Endothelial cell of umbilical vein (primary cell): ENCODE measurements at regions not wholly inside any gene's neighbourhood (a gene's known extent, or its start where the extent isn't known, plus 50 kb on each side); places are given as distances from the start of the nearest gene placed in this dataset.

Experiments used
- BruUV-seq: library from RNA; stranded (reverse); fragments of 400-500 nt; replicated peaks from 2 replicates; lab custom pipeline; 2021; lab: Mats Ljungman, UMichigan
- CTCF ChIA-PET: fragments of 300-600, 350-600 bp; sonication (Branson Sonifier 250); formaldehyde crosslinking; loops from one replicate; lab custom pipeline; 2021; ENCODE audit warnings: antibody characterized with exemption, inconsistent platforms; lab: Charles Lee
- POLR2A ChIA-PET: fragments of 300-600, 350-600 bp; sonication (Branson Sonifier 250); formaldehyde crosslinking; loops from one replicate; lab custom pipeline; 2021; ENCODE audit warnings: antibody characterized with exemption, inconsistent platforms; lab: Charles Lee
- DNase-seq: peaks from one replicate; pipeline ENCODE4 v3.0.0-alpha.2; 2011; ENCODE audit warnings: low read depth, low spot score
- FAIRE-seq: peaks from 2 replicates; lab custom pipeline; 2011; peaks lifted over from hg19 to GRCh38; lab: Jason Lieb, UNC
- H2AFZ ChIP-seq: 2 replicates; pipeline ENCODE4 v1.6.0; 2012; ENCODE audit warnings: low read depth, low read length, control low read depth, inconsistent platforms
- H3K27ac ChIP-seq: 2 replicates; pipeline ENCODE4 v1.5.1; 2011; ENCODE audit warnings: low read depth, mild to moderate bottlenecking, control low read depth, low read length, moderate library complexity; ENCODE audit not compliant: insufficient read depth
- H3K27me3 ChIP-seq, 2 experiments: 2 replicates each; pipeline versions ENCODE4 v1.6.0 to v1.6.1; 2011; ENCODE audit warnings: low read length in 2 of 2, mixed read lengths in 1 of 2; ENCODE audit not compliant: control insufficient read depth in 2 of 2, insufficient read depth in 2 of 2
- H3K36me3 ChIP-seq, 2 experiments: 2 replicates in 1 of 2; 3 replicates in 1 of 2; pipeline ENCODE4 v1.5.1; 2011; ENCODE audit warnings: low read length in 2 of 2, mild to moderate bottlenecking in 1 of 2, moderate library complexity in 1 of 2; ENCODE audit not compliant: control insufficient read depth in 2 of 2, insufficient read depth in 2 of 2; ENCODE audit errors: extremely low read depth in 1 of 2
- H3K4me1 ChIP-seq: 3 replicates; pipeline ENCODE4 v1.5.1; 2011; ENCODE audit warnings: mild to moderate bottlenecking, low read length; ENCODE audit not compliant: control insufficient read depth, insufficient read depth; ENCODE audit errors: extremely low read depth
- H3K4me2 ChIP-seq: 2 replicates; pipeline ENCODE4 v1.6.1; 2011; ENCODE audit warnings: low read length, control low read depth, mixed read lengths; ENCODE audit not compliant: insufficient read depth
- H3K4me3 ChIP-seq, 3 experiments: fragments of 200-600 bp in 1 of 3; sonication (generic), shearing (Covaris generic) in 1 of 3; replicated peaks in 1 of 3; 2 replicates each; pipeline ENCODE4 v1.5.1; 2011 to 2016; ENCODE audit warnings: control low read depth in 3 of 3, low read length in 3 of 3, mild to moderate bottlenecking in 2 of 3, inconsistent platforms in 1 of 3, low read depth in 1 of 3, moderate library complexity in 1 of 3; ENCODE audit not compliant: insufficient read depth in 1 of 3
- H3K79me2 ChIP-seq: 2 replicates; pipeline ENCODE4 v1.6.0; 2012; ENCODE audit warnings: low read length, inconsistent platforms; ENCODE audit not compliant: control insufficient read depth, insufficient read depth
- H3K9ac ChIP-seq: replicated peaks from 2 replicates; pipeline ENCODE3; 2011; ENCODE audit warnings: low read length, control low read depth; ENCODE audit not compliant: insufficient read depth; ENCODE audit errors: extremely low read depth
- H3K9me1 ChIP-seq: replicated peaks from 3 replicates; pipeline ENCODE4 v1.6.0; 2011; ENCODE audit warnings: mild to moderate bottlenecking, low read length; ENCODE audit not compliant: control insufficient read depth, insufficient read depth; ENCODE audit errors: extremely low read depth
- H3K9me3 ChIP-seq: replicated peaks from 2 replicates; pipeline ENCODE4 v1.5.1; 2012; ENCODE audit warnings: low read length, inconsistent platforms; ENCODE audit not compliant: control insufficient read depth, insufficient read depth
- H4K20me1 ChIP-seq: replicated peaks from 2 replicates; pipeline ENCODE3; 2011; ENCODE audit warnings: mild to moderate bottlenecking, low read length; ENCODE audit not compliant: control insufficient read depth, insufficient read depth; ENCODE audit errors: extremely low read depth
- EZH2 ChIP-seq: IDR thresholded peaks from 2 replicates; pipeline ENCODE4 v1.6.1; 2012; ENCODE audit warnings: borderline replicate concordance, low read depth, mild to moderate bottlenecking, moderate library complexity, low read length, inconsistent platforms; ENCODE audit not compliant: severe bottlenecking
- FOS ChIP-seq: IDR thresholded peaks from 2 replicates; pipeline ENCODE4 v1.6.1; 2011; ENCODE audit warnings: mild to moderate bottlenecking, low read length, moderate library complexity, borderline replicate concordance; ENCODE audit not compliant: insufficient read depth
- GATA2 ChIP-seq: IDR thresholded peaks from 2 replicates; pipeline ENCODE4 v1.7.0; 2011; ENCODE audit warnings: low read depth, mild to moderate bottlenecking, moderate library complexity, mixed read lengths, low read length; ENCODE audit not compliant: insufficient read length, insufficient read depth
- JUN ChIP-seq: IDR thresholded peaks from 2 replicates; pipeline ENCODE4 v1.6.1; 2011; ENCODE audit warnings: borderline replicate concordance, low read depth; ENCODE audit not compliant: insufficient read length, insufficient read depth
- MAX ChIP-seq: IDR thresholded peaks from 2 replicates; pipeline ENCODE4 v1.6.1; 2011; ENCODE audit not compliant: insufficient read depth, insufficient read length
- MYC ChIP-seq: IDR thresholded peaks from one replicate; pipeline ENCODE4 v1.6.1; 2011; ENCODE audit warnings: mild to moderate bottlenecking, low read depth, low read length
- POLR2A ChIP-seq: IDR thresholded peaks from 2 replicates; pipeline ENCODE4 v1.6.1; 2012; ENCODE audit warnings: low read depth, mild to moderate bottlenecking, control low read depth, low read length
- POLR2AphosphoS5 ChIP-seq: IDR thresholded peaks from 2 replicates; pipeline ENCODE4 v1.6.1; 2012; ENCODE audit warnings: low read depth, mild to moderate bottlenecking, control low read depth, low read length, moderate library complexity; ENCODE audit not compliant: insufficient read depth
- dilution Hi-C: fragments of 300-500 bp; cut with MboI; formaldehyde crosslinking; loops from one replicate; pipeline ENCODE4 v1.15.0; 2019; ENCODE audit warnings: low sequenced_read_pairs; ENCODE audit not compliant: extremely low pct_ligation_motif_present
- intact Hi-C: fragments of 100-400 bp; cut with micrococcal nuclease; formaldehyde crosslinking; loops from one replicate; pipeline ENCODE4 v1.10.0; 2022
- TF ChIP-seq, protein P1 (sequence below), 2 donors: IDR thresholded peaks; 1 replicate in 1 of 2; 2 replicates in 1 of 2; pipeline ENCODE4 v1.5.1; 2011; ENCODE audit warnings: low read length in 2 of 2, mild to moderate bottlenecking in 2 of 2, moderate library complexity in 2 of 2, control low read depth in 1 of 2, inconsistent platforms in 1 of 2, low read depth in 1 of 2; ENCODE audit not compliant: insufficient read depth in 1 of 2; ENCODE audit errors: extremely low read depth in 1 of 2

DNA sequence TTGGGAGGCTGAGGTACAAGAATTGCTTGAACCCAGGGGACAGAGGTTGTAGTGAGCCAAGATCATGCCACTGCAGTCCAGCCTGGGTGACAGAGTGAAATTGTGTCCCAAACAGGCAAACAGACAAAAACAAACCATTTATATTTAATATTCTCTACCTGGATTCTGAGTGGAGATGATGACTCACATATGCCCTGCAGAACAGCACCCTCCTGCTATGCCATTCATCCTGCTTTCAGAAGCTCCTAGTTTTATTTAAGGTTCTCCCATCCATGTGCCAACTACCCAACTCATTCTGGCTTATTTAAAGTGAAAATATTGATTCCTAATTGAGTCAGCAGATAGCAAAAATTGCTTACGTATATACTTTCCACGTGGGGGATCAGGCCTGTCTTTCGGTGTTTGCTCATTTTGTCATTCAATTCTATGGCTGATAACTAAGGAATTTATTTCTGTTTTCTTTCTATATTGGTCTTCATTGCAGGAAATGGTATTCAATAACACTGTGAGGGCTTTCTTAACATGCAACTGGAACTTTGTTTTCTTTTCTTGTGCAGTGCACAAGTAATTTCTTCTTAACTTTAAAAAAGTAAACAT lies 459.1 kb upstream of the JAG1 start:
- H4K20me1 ChIP-seq = no peaks in the 10 kb centered on the region
- dilution Hi-C loops = no loop called here
- no peaks in the 10 kb centered on the region for H3K79me2 ChIP-seq
- DNase-seq (no peak), FAIRE-seq (no peak)
- H3K27ac ChIP-seq = no peak overlapping the region
- ChIA-PET POLR2A (no interaction called here), CTCF (interaction anchor here (0.8 kb wide), 1 partner anchor 9 kb away, joined by 3 read pairs; no protein-coding TSS in a partner anchor)
- H3K9me3 ChIP-seq = no peaks in the 10 kb centered on the region
- no peak overlapping the region for H2AFZ ChIP-seq
- H3K4me3 ChIP-seq = no peak overlapping the region
- no peaks in the 10 kb centered on the region for H3K27me3 ChIP-seq
- no peak overlapping the region for H3K4me2 ChIP-seq
- no peaks in the 10 kb centered on the region for H3K36me3 ChIP-seq
- no peaks in the 10 kb centered on the region for H3K9me1 ChIP-seq
- H3K9ac ChIP-seq = no peak overlapping the region
- no TSS peak for BruUV-seq
- H3K4me1 ChIP-seq = no peaks in the 10 kb centered on the region
- intact Hi-C loops = no loop called here
- TF ChIP-seq POLR2A = no peak
- no peak for TF ChIP-seq JUN
- TF ChIP-seq GATA2 = no peak
- no peak for TF ChIP-seq MAX
- no peak for TF ChIP-seq MYC
- no peak for TF ChIP-seq POLR2AphosphoS5
- TF ChIP-seq FOS = no peak
- no peak for TF ChIP-seq EZH2
- TF ChIP-seq, protein P1, sequence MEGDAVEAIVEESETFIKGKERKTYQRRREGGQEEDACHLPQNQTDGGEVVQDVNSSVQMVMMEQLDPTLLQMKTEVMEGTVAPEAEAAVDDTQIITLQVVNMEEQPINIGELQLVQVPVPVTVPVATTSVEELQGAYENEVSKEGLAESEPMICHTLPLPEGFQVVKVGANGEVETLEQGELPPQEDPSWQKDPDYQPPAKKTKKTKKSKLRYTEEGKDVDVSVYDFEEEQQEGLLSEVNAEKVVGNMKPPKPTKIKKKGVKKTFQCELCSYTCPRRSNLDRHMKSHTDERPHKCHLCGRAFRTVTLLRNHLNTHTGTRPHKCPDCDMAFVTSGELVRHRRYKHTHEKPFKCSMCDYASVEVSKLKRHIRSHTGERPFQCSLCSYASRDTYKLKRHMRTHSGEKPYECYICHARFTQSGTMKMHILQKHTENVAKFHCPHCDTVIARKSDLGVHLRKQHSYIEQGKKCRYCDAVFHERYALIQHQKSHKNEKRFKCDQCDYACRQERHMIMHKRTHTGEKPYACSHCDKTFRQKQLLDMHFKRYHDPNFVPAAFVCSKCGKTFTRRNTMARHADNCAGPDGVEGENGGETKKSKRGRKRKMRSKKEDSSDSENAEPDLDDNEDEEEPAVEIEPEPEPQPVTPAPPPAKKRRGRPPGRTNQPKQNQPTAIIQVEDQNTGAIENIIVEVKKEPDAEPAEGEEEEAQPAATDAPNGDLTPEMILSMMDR (IDR thresholded peaks at IDR 0.05; ENCODE audit: extremely low read depth in 1 of 2, insufficient read depth in 1 of 2, low read depth in 1 of 2, low read length in 2 of 2) = no peak
